ENCODE measurements at regions not wholly inside any gene's neighbourhood (a gene's known extent, or its start where the extent isn't known, plus 50 kb on each side); places are given as distances from the start of the nearest gene placed in this dataset.
"Not testable (repeated sequence)": the region's sequence is repeated elsewhere in the genome, so short reads cannot be mapped to it uniquely, and the experiment has no call there.

- peak; percentile 3 for DNase-seq (ENCODE audit: low read depth, low spot score)
Measured at GRCh38 chr3:102301155-102301880, 133.5 kb upstream of the ZPLD1 start.

GRCh38 chr3:102302020-102302419 is 132.8 kb upstream of the ZPLD1 start:
- DNase-seq (ENCODE audit: low read depth, low spot score), result peak; percentile 6

- DNase-seq (ENCODE audit: low read depth, low spot score), result no peak
Measured at GRCh38 chr3:102304550-102304949, 130.3 kb upstream of the ZPLD1 start.

DNA sequence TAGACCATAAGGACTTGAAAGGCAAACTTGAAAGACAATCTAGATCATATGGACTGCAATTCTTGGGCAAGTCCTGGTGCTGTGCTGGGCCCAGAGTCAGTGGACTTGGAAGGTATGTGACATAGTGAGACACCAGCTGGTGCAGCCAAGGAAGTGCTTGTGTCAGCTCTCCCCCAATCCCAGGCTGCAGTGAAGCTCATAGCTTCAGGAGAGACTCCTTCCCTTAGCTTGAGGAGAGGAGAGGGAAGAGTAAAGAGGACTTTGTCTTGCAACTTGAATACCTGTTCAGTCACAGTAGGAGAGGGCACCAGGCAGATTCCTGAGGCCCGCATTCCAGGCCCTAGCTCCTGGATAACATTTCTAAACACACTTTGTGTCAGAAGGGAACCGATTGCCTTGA is 127.4 kb upstream of the ZPLD1 start:
- no peak for DNase-seq (ENCODE audit: low read depth, low spot score)

- DNase-seq (ENCODE audit: low read depth, low spot score), result no peak
Measured at GRCh38 chr3:102329066-102329465, 105.7 kb upstream of the ZPLD1 start.

DNA sequence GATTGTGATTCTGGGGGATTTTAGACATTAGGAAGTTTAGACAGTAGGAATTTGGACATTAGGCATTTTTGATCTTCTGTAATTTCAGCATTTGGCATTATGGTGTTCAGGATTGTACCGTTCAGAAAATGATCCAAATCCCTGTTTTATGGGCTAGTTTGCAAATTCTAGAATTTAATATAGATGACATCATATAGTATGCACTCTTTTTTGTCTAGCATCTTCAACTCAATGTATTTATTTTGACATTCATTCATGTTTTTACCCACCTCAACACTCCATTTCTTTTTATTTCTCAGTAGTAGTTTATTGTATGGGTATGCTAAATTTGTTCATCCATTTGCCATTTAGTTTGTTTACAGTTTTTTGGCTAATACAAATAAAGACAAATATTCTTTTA is 105.3 kb upstream of the ZPLD1 start:
- DNase-seq (ENCODE audit: low read depth, low spot score), result no peak

DNA sequence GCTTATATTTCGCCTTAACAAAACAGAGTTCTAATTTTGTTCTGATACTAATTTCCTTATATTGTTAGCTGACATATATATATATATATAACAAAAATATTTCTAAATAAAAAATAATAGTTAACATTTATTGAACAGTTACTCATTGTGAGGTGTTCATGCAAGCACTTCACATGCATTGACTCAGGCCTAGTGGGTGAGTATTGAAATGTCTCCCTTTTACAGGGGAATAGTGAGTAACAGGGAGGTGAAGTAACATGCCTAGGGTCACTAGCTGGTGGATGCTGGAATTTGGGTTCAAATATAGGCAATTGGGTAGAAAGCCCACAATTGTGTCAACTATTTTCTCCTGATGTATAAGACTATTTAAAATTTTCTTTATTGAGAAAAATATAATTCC is 102.6 kb upstream of the ZPLD1 start:
- no peak for DNase-seq (ENCODE audit: low read depth, low spot score)

DNA sequence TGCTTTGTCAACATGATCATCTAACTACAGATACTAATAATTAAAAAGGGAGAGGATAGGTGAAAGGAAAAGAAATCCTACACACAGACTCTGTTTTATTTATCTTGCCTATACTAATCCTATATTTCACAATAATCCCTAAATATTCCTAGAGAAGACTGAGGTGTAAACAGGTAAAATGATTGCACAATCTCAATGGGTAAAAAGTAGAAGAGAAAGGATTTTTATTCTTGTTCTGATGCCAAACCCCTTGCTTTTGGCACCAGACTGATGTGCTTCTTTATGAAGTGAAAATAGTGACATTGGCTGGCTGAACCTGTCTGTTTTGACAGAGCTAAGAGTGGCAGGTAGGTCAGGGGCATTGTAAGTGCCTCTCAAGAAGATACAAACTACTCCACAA is 101.9 kb upstream of the ZPLD1 start:
- DNase-seq (ENCODE audit: low read depth, low spot score), result no peak

DNA sequence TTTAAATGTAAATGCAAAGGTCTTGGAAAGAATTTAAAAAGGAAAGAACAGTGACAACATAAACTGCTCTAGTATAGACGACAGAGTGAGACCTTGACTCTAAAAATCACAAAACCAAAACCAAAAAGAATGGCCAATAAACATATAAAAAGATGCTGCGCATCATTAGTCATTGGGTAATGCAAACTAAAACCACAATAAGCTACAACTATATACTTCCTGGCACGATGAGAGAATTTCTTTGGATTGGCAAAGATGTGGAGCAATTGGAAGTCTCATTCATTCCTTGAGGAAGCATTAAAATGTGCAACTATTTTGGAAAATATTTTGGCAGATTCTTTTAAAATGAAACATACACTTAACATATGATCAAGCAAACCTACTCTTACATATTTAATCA is 98.7 kb upstream of the ZPLD1 start:
- no peak for DNase-seq (ENCODE audit: low read depth, low spot score)

GRCh38 chr3:102339671-102340070 is 95.1 kb upstream of the ZPLD1 start:
- DNase-seq (ENCODE audit: low read depth, low spot score), result no peak

DNA sequence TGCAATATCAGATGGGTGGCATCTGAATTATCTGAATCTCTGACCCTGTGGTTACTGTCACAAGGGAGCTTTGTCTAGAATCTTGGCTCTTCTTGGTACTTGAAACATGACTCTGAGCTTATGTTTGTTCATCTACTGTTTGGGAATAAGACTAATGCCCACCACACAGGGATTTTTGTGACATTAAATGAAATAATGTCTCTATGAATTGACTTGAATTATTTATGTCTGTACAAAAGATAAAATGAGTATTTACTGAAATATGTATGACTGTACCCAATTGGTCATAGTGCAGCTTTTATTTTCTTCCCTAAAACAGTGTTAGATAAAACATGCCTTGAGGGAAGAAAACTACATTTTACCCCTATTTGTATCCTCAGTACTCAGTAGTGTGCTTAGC is 87.9 kb upstream of the ZPLD1 start:
- no peak for DNase-seq (ENCODE audit: low read depth, low spot score)

DNA sequence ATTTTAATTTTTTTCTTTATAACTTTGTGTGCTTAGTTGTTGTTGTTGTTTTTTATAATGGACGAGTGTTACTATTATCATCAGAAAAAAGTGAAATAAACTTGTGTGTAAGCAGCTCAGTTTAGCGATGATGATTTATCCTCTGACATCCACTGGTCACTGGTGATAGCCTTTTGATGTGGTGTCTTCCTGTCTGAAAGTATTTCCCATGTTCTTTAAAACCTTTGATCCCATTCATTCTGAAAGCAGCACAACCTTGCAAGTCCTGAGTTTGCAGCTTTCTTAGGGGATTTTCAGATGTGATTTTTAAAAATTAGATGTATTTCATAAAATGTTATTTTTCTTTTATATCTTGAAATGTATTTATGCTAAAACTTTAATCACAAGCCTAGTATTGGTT is 85.9 kb upstream of the ZPLD1 start:
- no peak for DNase-seq (ENCODE audit: low read depth, low spot score)

- no peak for DNase-seq (ENCODE audit: low read depth, low spot score)
Measured at GRCh38 chr3:102353148-102353547, 81.7 kb upstream of the ZPLD1 start.

DNA sequence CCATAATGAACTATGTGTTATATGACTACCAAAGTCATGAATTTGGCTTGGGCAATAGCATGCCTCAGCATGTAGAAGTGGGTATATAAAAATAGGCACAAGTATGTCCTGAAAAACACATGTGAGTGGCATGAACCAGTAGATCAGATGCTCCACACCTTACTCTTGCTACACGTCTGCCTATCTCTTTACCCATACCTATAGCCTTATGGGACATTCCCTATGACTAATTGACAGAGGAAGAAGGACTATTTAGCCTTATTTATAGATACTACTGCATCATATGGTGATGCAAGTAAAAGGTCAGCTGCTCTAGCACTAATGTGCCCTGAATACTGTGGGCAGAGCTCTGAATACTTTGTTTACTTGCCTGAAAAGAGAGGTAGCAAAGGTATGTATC is 81.0 kb upstream of the ZPLD1 start:
- no peak for DNase-seq (ENCODE audit: low read depth, low spot score)

DNA sequence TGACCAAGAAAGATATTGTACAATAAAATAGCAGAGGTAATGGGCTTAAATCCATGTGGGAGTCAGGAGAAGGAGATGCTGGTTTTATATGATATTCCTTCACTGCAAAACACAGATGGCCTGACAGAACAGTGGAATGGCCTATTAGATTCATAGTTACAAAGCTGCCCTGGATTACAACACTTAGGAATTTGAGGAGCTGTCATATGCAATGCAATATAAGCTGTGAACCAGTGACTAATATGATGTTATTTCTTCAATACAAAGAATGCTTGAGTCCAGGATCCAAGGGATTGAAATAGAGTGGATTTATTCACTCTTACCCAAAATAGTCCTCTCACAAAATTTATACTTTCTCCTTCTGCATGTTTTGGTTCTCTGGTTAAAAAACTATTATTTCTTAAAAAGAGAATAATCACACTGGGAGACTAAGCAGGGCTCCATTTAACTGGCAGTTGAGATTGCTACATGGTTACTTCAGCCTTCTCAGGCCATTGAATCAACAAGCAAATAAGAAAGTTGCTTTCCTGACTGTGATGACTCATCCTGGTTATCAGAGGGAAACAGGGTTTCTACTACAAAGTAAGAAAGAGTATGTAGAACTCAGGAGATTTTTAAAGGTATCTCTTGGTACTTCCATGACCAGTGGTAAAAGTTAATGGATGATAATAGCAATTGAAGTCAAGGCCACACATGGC is 79.8 kb upstream of the ZPLD1 start:
- peak; percentile 74 for DNase-seq (ENCODE audit: low read depth, low spot score)

GRCh38 chr3:102356506-102356905 is 78.3 kb upstream of the ZPLD1 start:
- DNase-seq (ENCODE audit: low read depth, low spot score), result no peak

GRCh38 chr3:102357313-102357712 is 77.5 kb upstream of the ZPLD1 start:
- not testable (repeated sequence) for DNase-seq (ENCODE audit: low read depth, low spot score)

- DNase-seq (ENCODE audit: low read depth, low spot score), result no peak
Measured at GRCh38 chr3:102360183-102360860, 74.5 kb upstream of the ZPLD1 start.

DNA sequence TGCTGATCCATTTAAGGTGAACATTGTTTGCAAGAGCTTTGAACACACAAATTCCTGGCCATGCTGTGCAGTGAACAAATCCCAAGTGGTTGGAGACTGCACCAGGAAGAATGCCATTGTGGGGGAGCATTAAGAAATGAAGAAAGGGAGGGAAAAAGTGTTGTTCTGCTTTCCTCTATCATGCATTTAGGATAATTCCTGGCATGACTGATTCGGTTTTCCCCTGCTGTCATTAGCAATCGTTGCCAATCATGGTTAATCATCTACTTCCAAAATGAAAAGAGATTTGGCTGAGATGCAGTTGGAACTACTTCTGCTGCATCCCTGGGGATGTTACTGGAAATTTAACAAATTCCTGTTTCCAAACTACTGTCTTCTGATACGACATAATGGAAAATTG is 73.7 kb upstream of the ZPLD1 start:
- DNase-seq (ENCODE audit: low read depth, low spot score), result no peak

DNA sequence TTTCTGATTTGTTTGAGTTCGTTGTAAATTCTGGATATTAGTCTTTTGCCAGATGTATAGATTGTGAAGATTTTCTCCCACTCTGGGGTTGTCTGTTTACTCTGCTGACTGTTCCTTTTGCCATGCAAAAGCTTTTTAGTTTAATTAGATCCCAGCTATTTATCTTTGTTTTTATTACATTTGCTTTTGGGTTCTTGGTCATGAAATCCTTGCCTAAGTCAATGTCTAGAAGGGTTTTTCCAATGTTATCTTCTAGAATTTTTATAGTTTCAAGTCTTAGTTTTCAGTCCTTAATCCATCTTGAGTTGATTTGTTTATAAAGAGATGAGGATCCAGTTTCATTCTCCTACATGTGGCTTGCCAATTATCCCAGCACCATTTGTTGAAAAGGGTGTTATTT is 68.7 kb upstream of the ZPLD1 start:
- not testable (repeated sequence) for DNase-seq (ENCODE audit: low read depth, low spot score)

- no peak for DNase-seq (ENCODE audit: low read depth, low spot score)
Measured at GRCh38 chr3:102374863-102375634, 59.8 kb upstream of the ZPLD1 start.

DNA sequence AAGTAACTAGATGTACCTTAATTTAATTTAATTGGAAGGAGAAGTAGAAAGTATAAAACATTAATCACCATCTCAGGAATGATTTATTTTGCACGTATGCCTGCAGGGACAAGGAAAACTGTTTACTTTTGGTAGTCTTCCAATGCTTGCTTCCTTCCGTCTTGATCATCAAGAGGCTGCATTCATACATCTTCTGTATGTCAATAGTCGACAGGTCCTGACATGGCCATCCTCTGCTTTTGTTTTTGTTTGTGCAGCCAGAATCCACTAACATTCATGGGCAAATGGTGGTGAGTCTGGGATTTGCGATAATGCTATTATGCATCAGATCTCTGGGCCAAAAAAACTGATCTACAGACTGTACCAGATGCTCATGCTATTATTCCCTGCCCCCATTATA is 56.6 kb upstream of the ZPLD1 start:
- DNase-seq (ENCODE audit: low read depth, low spot score), result no peak
